ENCODE measurements at regions not wholly inside any gene's neighbourhood (a gene's known extent, or its start where the extent isn't known, plus 50 kb on each side); places are given as distances from the start of the nearest gene placed in this dataset.

GRCh38 chr11:42709216-42709615 is 602.6 kb upstream of the API5 start:
- no peaks in the 10 kb centered on the region for H3K27me3 ChIP-seq (ENCODE audit: insufficient read depth, poor library complexity, severe bottlenecking)
- no peak for DNase-seq (ENCODE audit: low read depth in 1 of 2, low spot score in 1 of 2)
- TF ChIP-seq POLR2AphosphoS5 (IDR thresholded peaks at IDR 0.05; ENCODE audit: low read depth), result no peak
- no peak for TF ChIP-seq REST (IDR thresholded peaks at IDR 0.05; ENCODE audit: insufficient replicate concordance, low read depth)
- TF ChIP-seq SPI1 (IDR thresholded peaks at IDR 0.05; ENCODE audit: borderline replicate concordance, low read depth), result no peak
- TF ChIP-seq CTCF (IDR thresholded peaks at IDR 0.05; ENCODE audit: insufficient read depth, low read length), result no peak
- TF ChIP-seq GABPA (IDR thresholded peaks at IDR 0.05; ENCODE audit: low read depth), result no peak
- no peak overlapping the region for H3K27ac ChIP-seq (replicated peaks)
- no peak overlapping the region for H3K4me3 ChIP-seq (replicated peaks; ENCODE audit: insufficient read depth, low read length)

DNA sequence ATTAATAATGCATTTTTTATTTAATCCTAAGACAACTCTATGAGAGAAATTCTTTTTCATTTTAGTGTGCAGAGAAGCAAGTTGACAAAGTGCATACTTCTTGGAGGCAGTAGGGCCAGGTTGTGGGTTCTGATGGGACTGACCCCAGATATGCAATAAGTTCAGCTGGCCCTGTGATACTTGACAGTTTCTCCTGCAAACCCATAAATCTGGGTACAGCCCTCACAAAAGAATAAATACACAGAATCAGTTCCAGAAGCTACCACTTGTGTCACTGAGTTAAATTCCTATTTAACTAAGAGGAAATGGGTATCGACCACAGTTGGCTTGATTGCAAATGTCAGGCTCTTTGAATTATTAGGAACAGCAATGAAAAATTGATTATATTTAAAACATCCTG is 598.5 kb upstream of the API5 start:
- Histone ChIP-seq H3K4me3 (replicated peaks; ENCODE audit: insufficient read depth, low read length) (no peak overlapping the region), H3K27me3 (ENCODE audit: insufficient read depth, poor library complexity, severe bottlenecking) (no peaks in the 10 kb centered on the region), H3K27ac (replicated peaks) (no peak overlapping the region)
- no peak for TF ChIP-seq POLR2AphosphoS5 (IDR thresholded peaks at IDR 0.05; ENCODE audit: low read depth)
- TF ChIP-seq CTCF (IDR thresholded peaks at IDR 0.05; ENCODE audit: insufficient read depth, low read length), result no peak
- no peak for TF ChIP-seq SPI1 (IDR thresholded peaks at IDR 0.05; ENCODE audit: borderline replicate concordance, low read depth)
- TF ChIP-seq GABPA (IDR thresholded peaks at IDR 0.05; ENCODE audit: low read depth), result no peak
- TF ChIP-seq REST (IDR thresholded peaks at IDR 0.05; ENCODE audit: insufficient replicate concordance, low read depth), result no peak
- DNase-seq (ENCODE audit: low read depth in 1 of 2, low spot score in 1 of 2), result no peak

DNA sequence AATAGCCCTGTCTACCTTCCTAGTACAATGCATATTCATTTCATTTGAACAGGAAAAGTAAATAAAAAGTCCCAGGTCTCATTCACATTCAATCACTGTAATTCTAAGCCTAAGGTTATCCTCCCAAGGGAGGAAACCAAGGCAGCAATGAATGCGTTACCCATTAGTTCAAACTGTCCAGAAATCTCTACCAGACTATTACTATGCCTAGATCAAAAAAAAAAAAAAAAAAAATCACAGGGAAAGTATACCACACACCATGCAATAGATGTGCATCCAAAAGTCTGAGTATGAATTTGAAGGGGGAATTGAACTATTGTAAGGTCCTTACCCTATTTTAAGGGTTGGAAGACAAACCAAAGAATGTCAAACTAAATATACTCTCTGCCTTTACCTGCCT is 598.0 kb upstream of the API5 start:
- no peak overlapping the region for H3K4me3 ChIP-seq (replicated peaks; ENCODE audit: insufficient read depth, low read length)
- H3K27me3 ChIP-seq (ENCODE audit: insufficient read depth, poor library complexity, severe bottlenecking), result no peaks in the 10 kb centered on the region
- no peak for TF ChIP-seq POLR2AphosphoS5 (IDR thresholded peaks at IDR 0.05; ENCODE audit: low read depth)
- no peak for TF ChIP-seq CTCF (IDR thresholded peaks at IDR 0.05; ENCODE audit: insufficient read depth, low read length)
- TF ChIP-seq REST (IDR thresholded peaks at IDR 0.05; ENCODE audit: insufficient replicate concordance, low read depth), result no peak
- no peak for TF ChIP-seq GABPA (IDR thresholded peaks at IDR 0.05; ENCODE audit: low read depth)
- no peak for TF ChIP-seq SPI1 (IDR thresholded peaks at IDR 0.05; ENCODE audit: borderline replicate concordance, low read depth)
- no peak overlapping the region for H3K27ac ChIP-seq (replicated peaks)
- no peak for DNase-seq (ENCODE audit: low read depth in 1 of 2, low spot score in 1 of 2)
